HG02938 (cell line): ENCODE measurements at regions not wholly inside any gene's neighbourhood (a gene's known extent, or its start where the extent isn't known, plus 50 kb on each side); places are given as distances from the start of the nearest gene placed in this dataset.

ENCODE experiments used
- ATAC-seq: cut with Tn5 transposase; IDR thresholded peaks from one replicate; pipeline ENCODE4 v1.9.1; 2021; ENCODE audit warnings: mild to moderate bottlenecking, moderate library complexity; ENCODE audit not compliant: unreplicated experiment

GRCh38 chr11:92775003-92775676 is 194.3 kb upstream of the MTNR1B start:
- no peak for ATAC-seq

GRCh38 chr11:92776676-92777075 is 192.8 kb upstream of the MTNR1B start:
- ATAC-seq = no peak

- ATAC-seq = no peak
Observed at GRCh38 chr11:92779746-92780145, 189.7 kb upstream of the MTNR1B start.

GRCh38 chr11:92781151-92781550 is 188.3 kb upstream of the MTNR1B start:
- no peak for ATAC-seq

- no peak for ATAC-seq
Observed at GRCh38 chr11:92782806-92783205, 186.6 kb upstream of the MTNR1B start.

GRCh38 chr11:92784331-92784730 is 185.1 kb upstream of the MTNR1B start:
- ATAC-seq = no peak

- no peak for ATAC-seq
Observed at GRCh38 chr11:92787638-92788037, 181.8 kb upstream of the MTNR1B start.

- no peak for ATAC-seq
Observed at GRCh38 chr11:92789761-92790160, 179.7 kb upstream of the MTNR1B start.

GRCh38 chr11:92790366-92790765 is 179.1 kb upstream of the MTNR1B start:
- ATAC-seq = no peak

- ATAC-seq = no peak
Observed at GRCh38 chr11:92790926-92791616, 178.4 kb upstream of the MTNR1B start.

- ATAC-seq = no peak
Observed at GRCh38 chr11:92791886-92792285, 177.6 kb upstream of the MTNR1B start.

GRCh38 chr11:92793189-92793588 is 176.3 kb upstream of the MTNR1B start:
- ATAC-seq = no peak

- ATAC-seq = no peak
Observed at GRCh38 chr11:92794783-92795182, 174.7 kb upstream of the MTNR1B start.

- ATAC-seq = no peak
Observed at GRCh38 chr11:92796744-92797143, 172.7 kb upstream of the MTNR1B start.

- no peak for ATAC-seq
Observed at GRCh38 chr11:92797874-92798273, 171.6 kb upstream of the MTNR1B start.

GRCh38 chr11:92801685-92802084 is 167.8 kb upstream of the MTNR1B start:
- no peak for ATAC-seq

- no peak for ATAC-seq
Observed at GRCh38 chr11:92802644-92803043, 166.8 kb upstream of the MTNR1B start.

GRCh38 chr11:92803391-92803790 is 166.1 kb upstream of the MTNR1B start:
- no peak for ATAC-seq

- no peak for ATAC-seq
Observed at GRCh38 chr11:92804388-92804966, 165.0 kb upstream of the MTNR1B start.

GRCh38 chr11:92808022-92808421 is 161.4 kb upstream of the MTNR1B start:
- no peak for ATAC-seq

GRCh38 chr11:92810423-92811064 is 158.9 kb upstream of the MTNR1B start:
- no peak for ATAC-seq

- ATAC-seq = no peak
Observed at GRCh38 chr11:92811341-92811740, 158.1 kb upstream of the MTNR1B start.
